ENCODE measurements at regions not wholly inside any gene's neighbourhood (a gene's known extent, or its start where the extent isn't known, plus 50 kb on each side); places are given as distances from the start of the nearest gene placed in this dataset.

DNA sequence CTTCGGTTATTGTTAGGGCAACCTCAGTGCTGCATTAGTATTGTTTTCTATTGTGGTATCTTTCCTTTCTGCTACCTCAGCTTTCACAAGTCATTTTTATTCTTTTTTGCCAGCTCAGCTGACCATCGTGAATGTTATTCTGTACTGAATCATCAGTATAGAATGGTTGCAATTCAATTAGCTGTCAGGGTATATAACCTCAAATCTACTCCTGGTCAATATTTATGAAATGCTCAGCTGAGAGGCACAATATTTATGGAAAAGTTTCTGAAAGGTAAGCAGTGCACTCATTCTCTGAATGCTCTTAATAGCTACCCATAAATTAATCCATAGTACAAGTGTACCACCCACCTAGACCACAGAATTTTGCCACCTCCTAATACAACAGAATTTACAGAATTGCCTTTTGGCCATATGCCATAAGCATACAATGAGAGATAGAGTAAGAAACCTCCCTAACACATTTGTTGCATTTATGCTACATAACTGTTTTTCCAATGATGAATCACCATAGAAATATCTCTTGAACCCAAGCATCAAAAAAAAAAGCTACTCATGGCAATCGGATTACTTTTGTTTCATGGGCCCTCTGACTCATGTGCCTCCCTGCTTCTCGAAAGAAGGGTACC lies 732.6 kb upstream of the CHRM3 start:
- no peaks in the 10 kb centered on the region for H3K36me3 Mint-ChIP-seq
- H3K27ac Mint-ChIP-seq: no peak overlapping the region
- H3K27me3 Mint-ChIP-seq: no peaks in the 10 kb centered on the region
- ATAC-seq (no peak), DNase-seq (ENCODE audit: low spot score) (no peak)
- H3K9me3 Mint-ChIP-seq: peaks cover 6% of the 10 kb centered on the region
- no peaks in the 10 kb centered on the region for H3K4me1 Mint-ChIP-seq (ENCODE audit: low read depth in 2 of 2)
- H3K4me3 Mint-ChIP-seq: no peak overlapping the region

DNA sequence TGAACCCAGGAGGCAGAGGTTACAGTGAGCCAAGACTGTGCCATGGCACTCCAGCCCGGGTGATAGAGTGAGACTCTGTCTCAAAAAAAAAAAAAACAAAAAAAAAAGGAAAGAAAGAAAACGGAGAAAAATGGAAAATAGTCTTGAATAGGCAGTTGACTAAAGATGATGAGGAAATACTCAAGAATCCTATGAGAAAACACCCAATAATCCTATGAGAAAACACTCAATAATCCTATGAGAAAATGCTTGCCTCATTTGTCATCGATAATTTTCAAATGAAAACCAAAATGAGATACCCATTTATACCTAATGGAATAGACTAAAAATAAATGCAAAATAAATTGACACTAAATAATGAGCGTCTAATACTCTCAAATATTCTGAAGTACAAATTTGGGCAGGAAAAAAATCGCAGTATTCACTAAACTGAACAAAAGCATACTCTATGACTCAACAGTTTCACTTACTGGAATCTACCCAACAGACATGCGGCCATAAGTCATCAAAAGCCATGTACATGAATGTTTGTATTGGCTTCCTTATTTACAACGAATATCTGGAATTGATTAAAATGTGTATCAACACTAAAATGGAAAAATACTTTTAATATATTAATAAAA lies 733.9 kb upstream of the CHRM3 start:
- H3K27me3 Mint-ChIP-seq: no peaks in the 10 kb centered on the region
- H3K4me3 Mint-ChIP-seq: no peak overlapping the region
- ATAC-seq: no peak
- H3K36me3 Mint-ChIP-seq: no peaks in the 10 kb centered on the region
- H3K9me3 Mint-ChIP-seq: peaks cover 6% of the 10 kb centered on the region
- H3K4me1 Mint-ChIP-seq (ENCODE audit: low read depth in 2 of 2): no peaks in the 10 kb centered on the region
- H3K27ac Mint-ChIP-seq: no peak overlapping the region
- DNase-seq (ENCODE audit: low spot score): no peak

DNA sequence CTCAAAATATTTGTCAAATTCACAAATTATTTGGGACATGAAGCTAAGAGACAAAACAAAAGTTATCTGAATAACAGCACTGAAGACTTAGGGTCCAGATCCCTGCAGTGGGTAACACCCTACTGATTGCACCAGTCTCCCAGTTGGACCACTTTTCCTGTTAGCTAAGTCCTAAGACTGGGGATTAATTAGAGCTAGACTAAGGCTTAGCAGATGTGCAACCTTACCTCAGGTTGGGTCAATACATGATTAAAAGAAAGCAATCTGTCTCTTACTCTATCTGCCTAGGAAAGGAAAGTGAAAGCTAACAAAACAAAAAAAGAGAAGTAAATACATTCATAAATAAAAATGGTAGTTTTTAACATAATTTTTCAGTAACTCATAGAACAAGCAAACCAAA lies 737.2 kb upstream of the CHRM3 start:
- Mint-ChIP-seq H3K27me3 (no peaks in the 10 kb centered on the region), H3K4me1 (ENCODE audit: low read depth in 2 of 2) (no peaks in the 10 kb centered on the region), H3K36me3 (no peaks in the 10 kb centered on the region), H3K27ac (no peak overlapping the region), H3K4me3 (no peak overlapping the region), H3K9me3 (peaks cover 6% of the 10 kb centered on the region)
- no peak for ATAC-seq
- no peak for DNase-seq (ENCODE audit: low spot score)

DNA sequence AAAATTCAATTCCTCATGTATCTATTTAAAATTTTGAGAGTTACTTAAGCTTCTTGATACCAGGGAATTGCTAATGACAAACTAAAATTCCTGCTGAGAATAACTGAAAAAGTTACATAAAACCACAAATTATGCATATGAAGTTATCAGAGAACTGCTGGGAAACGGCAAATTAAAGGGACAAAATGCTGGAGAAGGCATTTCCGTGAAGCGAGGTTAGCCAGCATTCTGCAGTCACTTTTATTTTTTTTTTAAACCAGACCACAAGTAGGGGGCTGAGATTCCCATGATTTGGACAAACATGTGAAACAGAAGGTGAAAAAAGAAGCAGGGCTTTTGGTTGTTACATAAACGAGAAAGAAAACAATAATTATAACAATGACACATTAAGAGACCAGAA lies 737.6 kb upstream of the CHRM3 start:
- no peak for DNase-seq (ENCODE audit: low spot score)
- Mint-ChIP-seq H3K4me3 (no peak overlapping the region), H3K4me1 (ENCODE audit: low read depth in 2 of 2) (no peaks in the 10 kb centered on the region), H3K36me3 (no peaks in the 10 kb centered on the region), H3K9me3 (peaks cover 3% of the 10 kb centered on the region), H3K27me3 (no peaks in the 10 kb centered on the region), H3K27ac (no peak overlapping the region)
- no peak for ATAC-seq

DNA sequence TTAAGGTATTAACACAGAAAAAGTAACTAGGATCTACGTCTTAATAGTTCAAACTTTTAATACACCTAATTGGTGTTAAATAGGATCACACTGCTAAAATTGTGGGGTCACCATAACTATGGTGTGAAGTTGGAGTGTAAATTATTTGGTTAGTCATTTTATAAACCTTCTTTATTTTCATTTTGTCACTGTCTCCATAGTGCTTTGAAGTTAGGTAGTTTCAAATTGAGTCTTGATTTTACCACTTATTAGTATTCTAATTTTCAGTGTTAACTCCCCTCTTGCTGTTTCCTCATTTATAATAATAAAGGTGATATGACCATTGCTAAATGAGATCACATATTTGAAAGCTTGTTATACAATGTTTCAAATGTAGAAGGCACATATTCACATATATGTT lies 738.1 kb upstream of the CHRM3 start:
- ATAC-seq: no peak

DNA sequence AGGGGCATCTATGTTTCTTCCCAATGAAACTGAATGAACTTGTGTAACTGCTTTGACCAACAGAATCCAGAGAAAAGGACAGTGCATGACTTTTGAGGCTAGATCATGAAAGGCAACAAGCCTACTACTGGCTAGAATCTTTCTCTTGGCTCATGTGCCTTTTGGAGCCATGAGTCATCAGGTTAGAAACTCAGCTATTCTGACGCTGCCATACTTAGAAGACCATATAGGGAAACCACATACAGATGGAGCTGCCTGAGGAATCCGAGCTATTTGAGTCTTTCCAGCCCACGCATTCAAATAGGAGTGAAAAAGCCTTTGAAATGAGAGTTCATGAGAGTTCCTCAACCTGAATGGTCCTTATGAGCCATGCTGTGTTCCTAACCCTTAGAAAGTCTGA lies 738.5 kb upstream of the CHRM3 start:
- Mint-ChIP-seq H3K4me3 (no peak overlapping the region), H3K27me3 (no peaks in the 10 kb centered on the region), H3K27ac (no peak overlapping the region), H3K4me1 (ENCODE audit: low read depth in 2 of 2) (no peaks in the 10 kb centered on the region), H3K36me3 (no peaks in the 10 kb centered on the region), H3K9me3 (peaks cover 3% of the 10 kb centered on the region)
- DNase-seq (ENCODE audit: low spot score): no peak
- ATAC-seq: no peak

More for the DNA sequence above, 738.1 kb upstream of the CHRM3 start:
- no peaks in the 10 kb centered on the region for H3K4me1 Mint-ChIP-seq (ENCODE audit: low read depth in 2 of 2)
- H3K27ac Mint-ChIP-seq: no peak overlapping the region
- H3K9me3 Mint-ChIP-seq: peaks cover 3% of the 10 kb centered on the region
- H3K27me3 Mint-ChIP-seq: no peaks in the 10 kb centered on the region
- no peak for DNase-seq (ENCODE audit: low spot score)
- H3K36me3 Mint-ChIP-seq: no peaks in the 10 kb centered on the region
- no peak overlapping the region for H3K4me3 Mint-ChIP-seq

DNA sequence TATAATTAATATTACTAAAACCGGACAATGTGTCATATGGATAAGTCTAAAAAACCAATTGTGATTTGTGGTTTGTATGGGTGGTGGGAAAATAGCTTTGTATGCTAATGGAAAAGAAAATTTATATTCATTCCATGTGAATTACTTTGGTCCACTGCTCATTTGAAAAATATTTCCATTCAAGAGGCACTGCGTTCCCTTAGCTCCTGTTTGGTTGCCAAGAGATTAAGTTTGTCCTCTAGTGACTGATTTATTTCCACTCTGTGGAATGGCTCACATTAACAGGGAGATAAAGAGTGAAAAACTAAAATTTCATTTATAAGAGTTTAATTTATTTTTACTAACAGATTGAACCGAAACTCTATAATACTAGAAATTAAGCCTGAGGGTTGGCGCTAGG lies 744.1 kb upstream of the CHRM3 start:
- H3K27ac Mint-ChIP-seq: no peak overlapping the region
- no peaks in the 10 kb centered on the region for H3K4me1 Mint-ChIP-seq (ENCODE audit: low read depth in 2 of 2)
- ATAC-seq (no peak), DNase-seq (ENCODE audit: low spot score) (no peak)
- no peaks in the 10 kb centered on the region for H3K36me3 Mint-ChIP-seq
- H3K4me3 Mint-ChIP-seq: no peak overlapping the region
- no peaks in the 10 kb centered on the region for H3K27me3 Mint-ChIP-seq
- peaks cover 4% of the 10 kb centered on the region for H3K9me3 Mint-ChIP-seq

DNA sequence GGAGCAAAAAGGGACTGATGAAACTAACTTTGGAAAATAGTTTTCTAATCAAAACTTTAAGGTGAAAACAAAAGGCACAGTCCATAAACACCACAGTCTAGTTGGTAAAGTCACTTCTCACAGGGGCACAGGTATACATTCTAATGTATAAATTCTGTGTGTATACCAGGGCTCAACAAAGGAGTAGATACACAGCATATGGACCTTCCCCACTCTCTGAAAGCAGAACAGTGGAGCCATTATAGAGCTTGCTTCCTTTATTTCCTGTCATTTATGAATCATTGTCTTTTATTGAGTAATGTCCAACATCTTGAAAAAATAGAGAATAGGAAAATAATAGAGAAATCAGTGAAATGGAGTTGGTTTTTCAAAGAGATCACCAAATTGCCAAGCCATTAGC lies 746.5 kb upstream of the CHRM3 start:
- DNase-seq (ENCODE audit: low spot score) (no peak), ATAC-seq (no peak)
- H3K9me3 Mint-ChIP-seq: peaks cover 4% of the 10 kb centered on the region
- no peak overlapping the region for H3K27ac Mint-ChIP-seq
- H3K4me1 Mint-ChIP-seq (ENCODE audit: low read depth in 2 of 2): no peaks in the 10 kb centered on the region
- H3K4me3 Mint-ChIP-seq: no peak overlapping the region
- no peaks in the 10 kb centered on the region for H3K27me3 Mint-ChIP-seq
- no peaks in the 10 kb centered on the region for H3K36me3 Mint-ChIP-seq

DNA sequence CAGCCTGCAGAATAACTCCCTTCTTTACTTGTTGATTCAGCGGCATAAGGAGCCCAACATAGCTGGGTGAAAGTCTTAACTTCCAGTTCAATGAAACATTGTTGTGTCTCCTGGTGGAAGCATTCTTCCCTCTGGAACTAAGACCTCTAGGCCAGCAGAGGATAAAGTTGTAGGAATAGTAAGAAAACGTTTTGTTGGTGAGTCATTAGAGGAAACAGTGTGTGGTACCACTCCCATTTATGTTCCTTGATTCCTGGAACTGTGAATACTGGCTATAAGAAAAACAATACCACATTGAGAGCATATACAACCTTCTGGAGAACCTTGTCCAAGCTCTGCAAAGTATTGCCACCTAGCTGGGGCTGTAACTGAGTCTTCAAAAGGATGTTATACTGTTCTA lies 737.4 kb upstream of the ZP4 start:
- H3K36me3 Mint-ChIP-seq: no peaks in the 10 kb centered on the region
- H3K9me3 Mint-ChIP-seq: peaks cover 23% of the 10 kb centered on the region
- H3K4me3 Mint-ChIP-seq: no peak overlapping the region
- no peaks in the 10 kb centered on the region for H3K27me3 Mint-ChIP-seq
- no peaks in the 10 kb centered on the region for H3K4me1 Mint-ChIP-seq (ENCODE audit: low read depth in 2 of 2)
- ATAC-seq (no peak), DNase-seq (ENCODE audit: low spot score) (no peak)
- H3K27ac Mint-ChIP-seq: no peak overlapping the region

DNA sequence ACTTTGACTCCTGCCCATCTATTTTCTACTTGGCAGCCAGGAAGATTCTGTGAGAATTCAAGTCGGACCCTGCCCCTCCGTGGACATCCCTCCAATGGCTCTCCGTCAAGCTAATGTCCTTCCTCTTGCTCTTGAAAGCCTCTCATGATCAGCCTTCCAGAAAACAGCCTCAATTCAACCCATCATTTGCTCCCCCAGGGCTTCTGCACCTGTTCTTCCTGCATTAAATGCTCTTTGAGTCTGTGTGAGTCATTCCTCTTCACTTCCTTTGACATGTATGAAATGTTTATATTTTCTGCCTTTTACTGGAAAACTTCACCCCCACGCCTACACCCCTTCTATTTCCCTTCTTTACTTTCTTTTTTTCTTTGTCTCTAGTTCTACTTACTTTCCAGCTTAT lies 734.1 kb upstream of the ZP4 start:
- Mint-ChIP-seq H3K27me3 (no peaks in the 10 kb centered on the region), H3K4me3 (no peak overlapping the region), H3K36me3 (no peaks in the 10 kb centered on the region), H3K9me3 (peaks cover 19% of the 10 kb centered on the region), H3K4me1 (ENCODE audit: low read depth in 2 of 2) (no peaks in the 10 kb centered on the region), H3K27ac (no peak overlapping the region)
- ATAC-seq (no peak), DNase-seq (ENCODE audit: low spot score) (no peak)

DNA sequence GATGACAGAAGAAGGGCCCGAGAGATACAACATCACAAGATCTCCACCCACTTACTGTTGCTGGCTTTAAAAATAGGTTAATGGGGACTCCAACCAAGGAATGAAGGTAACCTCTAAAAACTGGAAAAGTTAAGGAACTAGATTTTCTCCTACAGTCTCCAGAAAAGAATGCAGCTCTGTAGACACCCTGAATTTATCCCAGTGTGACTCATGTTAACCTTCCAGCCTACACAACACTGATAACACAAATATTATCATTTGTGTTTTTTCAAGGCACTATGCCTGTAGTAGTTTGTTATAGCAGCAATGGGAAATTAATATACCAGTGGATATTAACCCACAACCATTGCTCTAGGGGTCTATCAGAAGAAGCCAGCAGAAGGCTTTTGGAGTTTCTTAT lies 730.7 kb upstream of the ZP4 start:
- no peaks in the 10 kb centered on the region for H3K27me3 Mint-ChIP-seq
- H3K27ac Mint-ChIP-seq: no peak overlapping the region
- ATAC-seq (no peak), DNase-seq (ENCODE audit: low spot score) (no peak)
- H3K4me1 Mint-ChIP-seq (ENCODE audit: low read depth in 2 of 2): no peaks in the 10 kb centered on the region
- H3K4me3 Mint-ChIP-seq: no peak overlapping the region
- no peaks in the 10 kb centered on the region for H3K36me3 Mint-ChIP-seq
- H3K9me3 Mint-ChIP-seq: peaks cover 12% of the 10 kb centered on the region

DNA sequence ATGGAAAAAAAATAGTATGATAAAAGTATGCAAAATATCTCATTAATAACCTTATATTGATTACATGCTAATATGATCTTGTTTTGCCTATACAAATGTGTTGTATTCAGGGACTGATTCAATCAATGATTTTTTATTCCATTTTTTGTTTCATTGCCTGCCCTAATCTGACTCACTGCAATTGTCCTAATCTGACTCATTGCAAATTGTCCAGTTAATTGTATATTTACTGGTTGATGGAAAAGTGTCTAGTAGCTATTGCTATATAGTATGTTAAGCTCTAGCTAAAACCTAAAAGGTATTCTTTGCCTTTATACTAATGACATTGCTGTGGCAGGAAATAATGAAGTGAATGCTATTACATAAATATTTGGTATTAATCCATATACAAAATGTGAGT lies 728.9 kb upstream of the ZP4 start:
- H3K4me3 Mint-ChIP-seq: no peak overlapping the region

DNA sequence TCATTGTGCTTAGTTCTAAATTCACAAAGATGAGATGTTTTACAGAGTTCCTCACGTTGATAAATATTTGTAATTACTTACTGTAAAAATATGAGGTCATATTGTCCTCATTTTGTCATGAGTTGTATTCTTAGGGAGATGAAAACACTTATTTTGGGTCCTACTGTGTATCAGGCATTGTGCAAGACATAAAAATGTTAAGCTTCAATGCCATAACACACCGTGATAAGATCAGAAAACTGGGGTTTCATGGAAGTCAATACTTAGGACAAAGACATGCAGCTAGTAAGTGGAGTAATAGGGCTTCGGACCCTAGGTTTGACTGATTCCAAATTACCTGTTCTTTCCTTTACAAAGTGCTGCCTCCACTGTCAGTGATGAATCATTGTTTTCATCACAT lies 720.7 kb upstream of the ZP4 start:
- Mint-ChIP-seq H3K4me1 (ENCODE audit: low read depth in 2 of 2) (no peaks in the 10 kb centered on the region), H3K27me3 (no peaks in the 10 kb centered on the region), H3K9me3 (peaks cover 17% of the 10 kb centered on the region), H3K27ac (no peak overlapping the region), H3K4me3 (no peak overlapping the region), H3K36me3 (no peaks in the 10 kb centered on the region)
- ATAC-seq (no peak), DNase-seq (ENCODE audit: low spot score) (no peak)

More for the DNA sequence above, 728.9 kb upstream of the ZP4 start:
- no peak overlapping the region for H3K27ac Mint-ChIP-seq
- H3K9me3 Mint-ChIP-seq: peaks cover 11% of the 10 kb centered on the region
- no peaks in the 10 kb centered on the region for H3K4me1 Mint-ChIP-seq (ENCODE audit: low read depth in 2 of 2)
- DNase-seq (ENCODE audit: low spot score): no peak
- ATAC-seq: no peak
- H3K36me3 Mint-ChIP-seq: no peaks in the 10 kb centered on the region
- H3K27me3 Mint-ChIP-seq: no peaks in the 10 kb centered on the region

DNA sequence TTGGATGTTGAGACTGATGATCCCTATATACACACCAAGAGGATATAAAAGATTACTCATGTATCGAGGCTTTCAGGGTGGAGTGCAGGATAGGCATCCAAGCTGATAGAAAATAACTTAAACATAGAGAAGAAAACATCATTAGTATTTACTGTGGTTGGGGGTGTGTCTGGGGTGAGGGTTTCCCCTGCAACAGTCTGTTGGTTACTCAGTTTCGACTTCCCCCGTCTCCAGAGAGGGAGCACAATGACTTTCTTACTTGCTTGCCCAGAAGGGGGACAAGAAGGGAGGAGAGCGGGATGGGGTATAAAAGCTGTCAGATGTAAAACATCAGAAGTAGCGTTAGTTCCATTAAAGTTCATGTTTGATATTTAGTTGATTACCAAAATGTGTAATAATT lies 717.4 kb upstream of the ZP4 start:
- DNase-seq (ENCODE audit: low spot score): no peak
- ATAC-seq: no peak
- H3K27ac Mint-ChIP-seq: no peak overlapping the region
- no peaks in the 10 kb centered on the region for H3K36me3 Mint-ChIP-seq
- no peaks in the 10 kb centered on the region for H3K4me1 Mint-ChIP-seq (ENCODE audit: low read depth in 2 of 2)
- H3K4me3 Mint-ChIP-seq: no peak overlapping the region
- no peaks in the 10 kb centered on the region for H3K27me3 Mint-ChIP-seq
- peaks cover 19% of the 10 kb centered on the region for H3K9me3 Mint-ChIP-seq

DNA sequence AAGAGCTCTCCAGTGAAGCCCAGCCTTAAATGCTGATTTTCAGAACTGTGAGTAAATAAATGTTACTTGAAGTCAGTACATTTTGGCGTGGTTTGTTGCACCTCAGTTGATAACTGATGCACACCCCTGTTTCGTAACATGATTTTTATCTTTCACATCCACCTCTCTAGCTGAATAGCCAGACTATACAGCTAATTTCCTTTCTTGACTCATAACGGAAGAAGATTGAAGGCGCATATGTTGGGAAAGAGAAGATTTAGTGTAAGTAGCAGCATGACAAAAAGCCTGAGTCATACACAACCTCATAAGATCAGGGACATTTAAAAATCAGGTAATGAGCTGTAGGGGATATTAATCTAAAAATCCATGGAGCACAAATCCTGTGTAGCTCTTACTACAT lies 716.2 kb upstream of the ZP4 start:
- H3K9me3 Mint-ChIP-seq: peaks cover 17% of the 10 kb centered on the region
- no peak overlapping the region for H3K27ac Mint-ChIP-seq
- H3K4me3 Mint-ChIP-seq: no peak overlapping the region
- no peaks in the 10 kb centered on the region for H3K36me3 Mint-ChIP-seq
- ATAC-seq (no peak), DNase-seq (ENCODE audit: low spot score) (no peak)
- H3K27me3 Mint-ChIP-seq: no peaks in the 10 kb centered on the region
- no peaks in the 10 kb centered on the region for H3K4me1 Mint-ChIP-seq (ENCODE audit: low read depth in 2 of 2)

All from natural killer cell treated with Interleukin-12 subunit alpha and Interleukin-12 subunit beta and Interleukin-15 and Interleukin-18, amount 100 ng/mL, for 72 hours (primary cell).